ENCODE measurements at regions not wholly inside any gene's neighbourhood (a gene's known extent, or its start where the extent isn't known, plus 50 kb on each side); places are given as distances from the start of the nearest gene placed in this dataset.

- Histone ChIP-seq H3K23ac (ENCODE audit: insufficient read length, low read depth, low read length) (no peak overlapping the region), H4K20me1 (ENCODE audit: control insufficient read depth, insufficient read depth, insufficient read length) (no peaks in the 10 kb centered on the region), H4K5ac (ENCODE audit: insufficient read length, low read depth, low read length) (no peak overlapping the region), H3K9ac (ENCODE audit: extremely low read depth, insufficient read length, low read length) (no peak overlapping the region), H2BK5ac (ENCODE audit: insufficient read length, low read length) (no peak overlapping the region), H3K23me2 (ENCODE audit: insufficient read length, low read depth, low read length, poor library complexity, severe bottlenecking) (no peaks in the 10 kb centered on the region), H3K27me3 (ENCODE audit: insufficient read depth, low read length) (no peaks in the 10 kb centered on the region), H3K9me3 (ENCODE audit: control insufficient read depth, low read depth, low read length) (no peaks in the 10 kb centered on the region), H2BK20ac (ENCODE audit: low read depth, low read length, poor library complexity, severe bottlenecking) (no peak overlapping the region), H2BK12ac (ENCODE audit: insufficient read length, low read depth, low read length) (no peak overlapping the region), H4K91ac (ENCODE audit: insufficient read length, low read depth, low read length) (no peak overlapping the region), H3K18ac (ENCODE audit: insufficient read length, low read depth, low read length) (no peak overlapping the region), H3T11ph (ENCODE audit: low read length) (no peak overlapping the region), H2AFZ (ENCODE audit: low read length) (no peak overlapping the region), H3K56ac (ENCODE audit: insufficient read length, low read depth, low read length) (no peak overlapping the region), H3K4me2 (ENCODE audit: insufficient read depth, insufficient read length, low read length) (no peak overlapping the region), H3K4ac (ENCODE audit: low read depth, low read length) (no peak overlapping the region), H4K8ac (replicated peaks; ENCODE audit: insufficient read length, low read depth, low read length) (no peak overlapping the region), H2BK120ac (ENCODE audit: low read depth, low read length, poor library complexity, severe bottlenecking) (no peak overlapping the region), H3K79me2 (ENCODE audit: insufficient read depth, low read length) (no peaks in the 10 kb centered on the region), H2AK5ac (ENCODE audit: insufficient read length, low read length) (no peak overlapping the region), H3K27ac (ENCODE audit: insufficient read length, low read depth, low read length) (no peak overlapping the region), H2BK15ac (ENCODE audit: low read depth, low read length) (no peak overlapping the region), H3K14ac (ENCODE audit: insufficient read depth, low read length) (no peak overlapping the region), H3K4me1 (ENCODE audit: insufficient read depth, low read length) (no peaks in the 10 kb centered on the region), H3K79me1 (ENCODE audit: insufficient read depth, low read depth, low read length, poor library complexity, severe bottlenecking) (no peaks in the 10 kb centered on the region)
- H3K36me3 Mint-ChIP-seq (ENCODE audit: insufficient read depth in 1 of 3, low read depth in 3 of 3): peaks cover 0 to 4% (median 4%) of the 10 kb centered on the region in 3 experiments; a peak in 3 of 7 replicates
- H3K9me3 Mint-ChIP-seq: peaks cover 4 to 8% of the 10 kb centered on the region in 2 experiments; a peak in 3 of 5 replicates
- no peaks in the 10 kb centered on the region; the same call in 1 of the 2 replicates for H3K27me3 Mint-ChIP-seq (ENCODE audit: low read depth)
- peaks cover 4% of the 10 kb centered on the region in 2 experiments; a peak in 3 of 4 replicates for H3K4me1 Mint-ChIP-seq
- H3K27ac Mint-ChIP-seq: no peak overlapping the region
- H3K4me3 Mint-ChIP-seq: no peak overlapping the region
- DNase-seq: no peak
- TF ChIP-seq CTCF (conservative IDR thresholded peaks at IDR 0.05): no peak
- WGBS (ENCODE audit: extremely low coverage, insufficient read length, low lambda C conversion rate): no CpG with 5 or more reads among the region's 4 CpGs
These were observed 124.0 kb upstream of the DTNBP1 start for GRCh38 chr6:15786846-15787245.
